ENCODE measurements at regions not wholly inside any gene's neighbourhood (a gene's known extent, or its start where the extent isn't known, plus 50 kb on each side); places are given as distances from the start of the nearest gene placed in this dataset.

GRCh38 chr5:3047212-3047774, 295.8 kb upstream of the IRX2 start:
- H3K4me3 Mint-ChIP-seq, result no peak overlapping the region
- ATAC-seq (replicated peaks; ENCODE audit: extremely low read depth, poor library complexity, severe bottlenecking) (no peak), DNase-seq (ENCODE audit: low spot score in 2 of 2) (no peak)
- H3K9me3 Mint-ChIP-seq, result peaks cover 16% of the 10 kb centered on the region
- H3K27ac Mint-ChIP-seq (ENCODE audit: low read depth), result no peak overlapping the region
- H3K36me3 Mint-ChIP-seq (ENCODE audit: insufficient read depth), result no peaks in the 10 kb centered on the region
- no peaks in the 10 kb centered on the region for H3K4me1 Mint-ChIP-seq
- no peaks in the 10 kb centered on the region for H3K27me3 Mint-ChIP-seq

GRCh38 chr5:3043600-3043999, 292.1 kb upstream of the IRX2 start:
- Mint-ChIP-seq H3K27ac (ENCODE audit: low read depth) (no peak overlapping the region), H3K4me1 (no peaks in the 10 kb centered on the region), H3K36me3 (ENCODE audit: insufficient read depth) (no peaks in the 10 kb centered on the region), H3K27me3 (no peaks in the 10 kb centered on the region), H3K4me3 (no peak overlapping the region), H3K9me3 (peaks cover 11% of the 10 kb centered on the region)
- DNase-seq (ENCODE audit: low spot score in 2 of 2) (no peak), ATAC-seq (replicated peaks; ENCODE audit: extremely low read depth, poor library complexity, severe bottlenecking) (no peak)

GRCh38 chr5:3041001-3041400, 289.5 kb upstream of the IRX2 start:
- H3K27ac Mint-ChIP-seq (ENCODE audit: low read depth), result no peak overlapping the region
- H3K9me3 Mint-ChIP-seq, result peaks cover 11% of the 10 kb centered on the region
- ATAC-seq (replicated peaks; ENCODE audit: extremely low read depth, poor library complexity, severe bottlenecking) (no peak), DNase-seq (ENCODE audit: low spot score in 2 of 2) (no peak)
- H3K36me3 Mint-ChIP-seq (ENCODE audit: insufficient read depth), result peaks cover 2% of the 10 kb centered on the region
- no peak overlapping the region for H3K4me3 Mint-ChIP-seq
- H3K4me1 Mint-ChIP-seq, result no peaks in the 10 kb centered on the region
- no peaks in the 10 kb centered on the region for H3K27me3 Mint-ChIP-seq

- DNase-seq (ENCODE audit: low spot score in 2 of 2) (no peak), ATAC-seq (replicated peaks; ENCODE audit: extremely low read depth, poor library complexity, severe bottlenecking) (no peak)
- no peak overlapping the region for H3K27ac Mint-ChIP-seq (ENCODE audit: low read depth)
- no peak overlapping the region for H3K4me3 Mint-ChIP-seq
- H3K27me3 Mint-ChIP-seq, result no peaks in the 10 kb centered on the region
- H3K9me3 Mint-ChIP-seq, result peaks cover 7% of the 10 kb centered on the region
- H3K36me3 Mint-ChIP-seq (ENCODE audit: insufficient read depth), result peaks cover 2% of the 10 kb centered on the region
- H3K4me1 Mint-ChIP-seq, result no peaks in the 10 kb centered on the region
Measured at GRCh38 chr5:3036041-3036788, 284.7 kb upstream of the IRX2 start.

- no peak for ATAC-seq (replicated peaks; ENCODE audit: extremely low read depth, poor library complexity, severe bottlenecking)
- H3K9me3 Mint-ChIP-seq, result peaks cover 7% of the 10 kb centered on the region
- H3K4me3 Mint-ChIP-seq, result no peak overlapping the region
- no peaks in the 10 kb centered on the region for H3K4me1 Mint-ChIP-seq
- no peaks in the 10 kb centered on the region for H3K27me3 Mint-ChIP-seq
- no peak for DNase-seq (ENCODE audit: low spot score in 2 of 2)
- H3K36me3 Mint-ChIP-seq (ENCODE audit: insufficient read depth), result peaks cover 2% of the 10 kb centered on the region
- no peak overlapping the region for H3K27ac Mint-ChIP-seq (ENCODE audit: low read depth)
Measured at GRCh38 chr5:3035452-3035851, 284.0 kb upstream of the IRX2 start.

GRCh38 chr5:3034881-3035280, 283.4 kb upstream of the IRX2 start:
- Mint-ChIP-seq H3K9me3 (peaks cover 7% of the 10 kb centered on the region), H3K4me3 (no peak overlapping the region), H3K27ac (ENCODE audit: low read depth) (no peak overlapping the region), H3K4me1 (no peaks in the 10 kb centered on the region), H3K27me3 (no peaks in the 10 kb centered on the region), H3K36me3 (ENCODE audit: insufficient read depth) (peaks cover 2% of the 10 kb centered on the region)
- DNase-seq (ENCODE audit: low spot score in 2 of 2) (no peak), ATAC-seq (replicated peaks; ENCODE audit: extremely low read depth, poor library complexity, severe bottlenecking) (no peak)

GRCh38 chr5:3034449-3034848, 283.0 kb upstream of the IRX2 start:
- Mint-ChIP-seq H3K9me3 (peaks cover 7% of the 10 kb centered on the region), H3K4me1 (no peaks in the 10 kb centered on the region), H3K4me3 (no peak overlapping the region), H3K27ac (ENCODE audit: low read depth) (no peak overlapping the region), H3K27me3 (no peaks in the 10 kb centered on the region), H3K36me3 (ENCODE audit: insufficient read depth) (peaks cover 2% of the 10 kb centered on the region)
- ATAC-seq (replicated peaks; ENCODE audit: extremely low read depth, poor library complexity, severe bottlenecking), result no peak
- no peak for DNase-seq (ENCODE audit: low spot score in 2 of 2)

- H3K4me3 Mint-ChIP-seq, result no peak overlapping the region
- H3K36me3 Mint-ChIP-seq (ENCODE audit: insufficient read depth), result peaks cover 2% of the 10 kb centered on the region
- H3K4me1 Mint-ChIP-seq, result no peaks in the 10 kb centered on the region
- DNase-seq (ENCODE audit: low spot score in 2 of 2) (no peak), ATAC-seq (replicated peaks; ENCODE audit: extremely low read depth, poor library complexity, severe bottlenecking) (no peak)
- peaks cover 12% of the 10 kb centered on the region for H3K9me3 Mint-ChIP-seq
- H3K27ac Mint-ChIP-seq (ENCODE audit: low read depth), result no peak overlapping the region
- no peaks in the 10 kb centered on the region for H3K27me3 Mint-ChIP-seq
Measured at GRCh38 chr5:3033033-3033755, 281.7 kb upstream of the IRX2 start.

GRCh38 chr5:3032513-3032912, 281.0 kb upstream of the IRX2 start:
- Mint-ChIP-seq H3K27me3 (no peaks in the 10 kb centered on the region), H3K4me1 (no peaks in the 10 kb centered on the region), H3K27ac (ENCODE audit: low read depth) (no peak overlapping the region), H3K9me3 (peaks cover 12% of the 10 kb centered on the region), H3K4me3 (no peak overlapping the region), H3K36me3 (ENCODE audit: insufficient read depth) (peaks cover 2% of the 10 kb centered on the region)
- DNase-seq (ENCODE audit: low spot score in 2 of 2) (no peak), ATAC-seq (replicated peaks; ENCODE audit: extremely low read depth, poor library complexity, severe bottlenecking) (no peak)

GRCh38 chr5:3031733-3032378, 280.4 kb upstream of the IRX2 start:
- no peak overlapping the region for H3K27ac Mint-ChIP-seq (ENCODE audit: low read depth)
- DNase-seq (ENCODE audit: low spot score in 2 of 2) (no peak), ATAC-seq (replicated peaks; ENCODE audit: extremely low read depth, poor library complexity, severe bottlenecking) (no peak)
- no peaks in the 10 kb centered on the region for H3K4me1 Mint-ChIP-seq
- H3K4me3 Mint-ChIP-seq, result no peak overlapping the region
- no peaks in the 10 kb centered on the region for H3K27me3 Mint-ChIP-seq
- H3K9me3 Mint-ChIP-seq, result peaks cover 12% of the 10 kb centered on the region
- H3K36me3 Mint-ChIP-seq (ENCODE audit: insufficient read depth), result peaks cover 2% of the 10 kb centered on the region

GRCh38 chr5:3030511-3031165, 279.2 kb upstream of the IRX2 start:
- H3K27ac Mint-ChIP-seq (ENCODE audit: low read depth), result no peak overlapping the region
- ATAC-seq (replicated peaks; ENCODE audit: extremely low read depth, poor library complexity, severe bottlenecking) (no peak), DNase-seq (ENCODE audit: low spot score in 2 of 2) (no peak)
- no peaks in the 10 kb centered on the region for H3K4me1 Mint-ChIP-seq
- H3K27me3 Mint-ChIP-seq, result no peaks in the 10 kb centered on the region
- no peaks in the 10 kb centered on the region for H3K36me3 Mint-ChIP-seq (ENCODE audit: insufficient read depth)
- H3K9me3 Mint-ChIP-seq, result peaks cover 12% of the 10 kb centered on the region
- no peak overlapping the region for H3K4me3 Mint-ChIP-seq

- Mint-ChIP-seq H3K4me3 (no peak overlapping the region), H3K36me3 (ENCODE audit: insufficient read depth) (no peaks in the 10 kb centered on the region), H3K9me3 (peaks cover 7% of the 10 kb centered on the region), H3K27me3 (no peaks in the 10 kb centered on the region), H3K4me1 (no peaks in the 10 kb centered on the region), H3K27ac (ENCODE audit: low read depth) (no peak overlapping the region)
- DNase-seq (ENCODE audit: low spot score in 2 of 2), result no peak
- no peak for ATAC-seq (replicated peaks; ENCODE audit: extremely low read depth, poor library complexity, severe bottlenecking)
Measured at GRCh38 chr5:3029396-3029795, 277.9 kb upstream of the IRX2 start.

All from central memory CD8-positive, alpha-beta T cell (primary cell).